ENCODE measurements at regions not wholly inside any gene's neighbourhood (a gene's known extent, or its start where the extent isn't known, plus 50 kb on each side); places are given as distances from the start of the nearest gene placed in this dataset.

DNA sequence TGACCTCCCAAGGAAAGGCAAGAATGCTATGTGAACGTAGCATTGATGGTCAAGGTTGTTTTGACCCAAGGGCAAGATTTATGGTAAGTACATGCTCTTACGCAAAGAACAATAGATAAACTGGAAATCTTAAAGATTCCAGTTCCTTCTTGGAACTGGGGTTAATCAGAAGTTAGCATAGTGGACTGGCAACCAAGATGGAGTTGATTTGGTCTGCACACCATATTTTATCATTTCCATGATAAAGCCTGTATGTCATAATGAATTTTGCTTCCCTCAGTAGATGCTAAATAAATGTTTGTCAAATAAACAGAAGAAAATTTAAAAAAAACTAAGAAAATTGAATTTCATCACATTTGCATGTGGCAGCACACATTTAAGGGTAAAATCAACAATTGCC is 242.4 kb upstream of the MEF2C start:
- no peak overlapping the region for H3K4me3 ChIP-seq (ENCODE audit: low read depth, low read length)
- TF ChIP-seq, protein P1, sequence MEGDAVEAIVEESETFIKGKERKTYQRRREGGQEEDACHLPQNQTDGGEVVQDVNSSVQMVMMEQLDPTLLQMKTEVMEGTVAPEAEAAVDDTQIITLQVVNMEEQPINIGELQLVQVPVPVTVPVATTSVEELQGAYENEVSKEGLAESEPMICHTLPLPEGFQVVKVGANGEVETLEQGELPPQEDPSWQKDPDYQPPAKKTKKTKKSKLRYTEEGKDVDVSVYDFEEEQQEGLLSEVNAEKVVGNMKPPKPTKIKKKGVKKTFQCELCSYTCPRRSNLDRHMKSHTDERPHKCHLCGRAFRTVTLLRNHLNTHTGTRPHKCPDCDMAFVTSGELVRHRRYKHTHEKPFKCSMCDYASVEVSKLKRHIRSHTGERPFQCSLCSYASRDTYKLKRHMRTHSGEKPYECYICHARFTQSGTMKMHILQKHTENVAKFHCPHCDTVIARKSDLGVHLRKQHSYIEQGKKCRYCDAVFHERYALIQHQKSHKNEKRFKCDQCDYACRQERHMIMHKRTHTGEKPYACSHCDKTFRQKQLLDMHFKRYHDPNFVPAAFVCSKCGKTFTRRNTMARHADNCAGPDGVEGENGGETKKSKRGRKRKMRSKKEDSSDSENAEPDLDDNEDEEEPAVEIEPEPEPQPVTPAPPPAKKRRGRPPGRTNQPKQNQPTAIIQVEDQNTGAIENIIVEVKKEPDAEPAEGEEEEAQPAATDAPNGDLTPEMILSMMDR (IDR thresholded peaks at IDR 0.05; ENCODE audit: low read depth, low read length) = no peak
- in situ Hi-C loops (cut with HindIII; ENCODE audit: low sequenced_read_pairs) = no loop called here
- DNase-seq (ENCODE audit: low read depth, low spot score) = no peak

DNA sequence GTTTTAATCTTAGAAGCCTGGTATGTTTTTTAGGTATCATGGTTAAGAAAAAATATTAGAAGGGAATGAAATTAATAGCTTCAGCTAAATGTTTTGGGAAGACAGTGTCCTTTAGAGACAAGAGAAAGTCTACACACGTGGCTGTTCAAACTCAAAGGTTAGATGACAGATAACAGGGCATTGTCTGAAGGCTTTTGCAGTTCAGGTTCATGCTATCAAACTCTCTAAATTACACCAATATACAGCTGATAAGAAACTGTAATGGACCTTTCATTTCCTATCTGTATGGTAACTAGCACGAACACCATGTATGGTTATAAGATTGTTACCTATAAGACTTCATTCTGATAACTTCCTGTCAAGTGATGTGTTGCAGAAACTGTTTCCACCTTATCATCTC is 240.6 kb upstream of the MEF2C start:
- DNase-seq (ENCODE audit: low read depth, low spot score) = no peak
- TF ChIP-seq, protein P1 (IDR thresholded peaks at IDR 0.05; ENCODE audit: low read depth, low read length) = no peak
- H3K4me3 ChIP-seq (ENCODE audit: low read depth, low read length) = no peak overlapping the region
- in situ Hi-C loops (cut with HindIII; ENCODE audit: low sequenced_read_pairs) = no loop called here

DNA sequence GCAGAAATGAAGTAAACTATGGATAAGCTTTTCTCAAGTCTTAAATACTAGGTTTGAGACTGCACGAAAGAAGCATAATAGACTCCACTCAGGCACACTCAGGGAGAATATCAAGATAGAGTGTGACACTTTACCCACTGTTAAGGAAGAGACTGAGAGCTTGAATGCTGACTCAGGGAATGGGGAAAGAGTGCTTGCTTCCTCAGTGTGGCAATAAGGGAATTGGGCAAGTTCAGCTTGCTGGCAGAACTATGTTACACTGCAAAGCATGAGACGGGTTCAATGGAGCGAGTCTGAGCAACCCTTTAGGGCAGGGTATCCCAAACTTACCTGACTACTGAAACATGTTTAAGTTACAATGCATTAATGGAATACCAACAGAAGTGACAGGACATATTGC is 237.7 kb upstream of the MEF2C start:
- no peak for DNase-seq (ENCODE audit: low read depth, low spot score)
- in situ Hi-C loops (cut with HindIII; ENCODE audit: low sequenced_read_pairs) = no loop called here
- H3K4me3 ChIP-seq (ENCODE audit: low read depth, low read length) = no peak overlapping the region
- TF ChIP-seq, protein P1 (IDR thresholded peaks at IDR 0.05; ENCODE audit: low read depth, low read length) = no peak

DNA sequence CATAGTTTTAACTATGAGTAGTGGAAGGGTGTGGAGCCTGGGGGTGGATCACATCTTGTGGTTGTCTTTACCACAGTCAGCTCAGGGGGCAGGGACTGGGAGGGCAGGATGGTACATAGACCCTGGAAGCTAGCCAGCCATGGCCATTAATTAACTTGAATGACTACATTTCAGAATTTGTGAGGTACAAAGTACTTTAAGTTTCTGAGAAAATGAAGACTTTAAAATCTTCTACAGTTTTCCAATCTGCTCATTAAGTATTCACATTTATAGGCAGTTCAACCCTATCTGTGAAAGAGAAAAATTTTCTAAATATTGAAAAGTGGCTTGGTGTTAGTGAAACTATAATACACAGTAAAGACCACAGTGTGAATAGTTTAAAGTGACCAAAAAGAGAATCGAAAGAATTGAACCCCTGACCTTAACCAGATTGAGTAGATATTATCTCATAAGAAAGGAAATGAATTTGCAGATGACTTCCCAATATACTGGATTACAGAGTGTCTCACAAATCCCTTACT is 234.2 kb upstream of the MEF2C start:
- H3K4me3 ChIP-seq (ENCODE audit: low read depth, low read length) = no peak overlapping the region
- in situ Hi-C loops (cut with HindIII; ENCODE audit: low sequenced_read_pairs) = no loop called here
- no peak for DNase-seq (ENCODE audit: low read depth, low spot score)
- TF ChIP-seq, protein P1 (IDR thresholded peaks at IDR 0.05; ENCODE audit: low read depth, low read length) = no peak

DNA sequence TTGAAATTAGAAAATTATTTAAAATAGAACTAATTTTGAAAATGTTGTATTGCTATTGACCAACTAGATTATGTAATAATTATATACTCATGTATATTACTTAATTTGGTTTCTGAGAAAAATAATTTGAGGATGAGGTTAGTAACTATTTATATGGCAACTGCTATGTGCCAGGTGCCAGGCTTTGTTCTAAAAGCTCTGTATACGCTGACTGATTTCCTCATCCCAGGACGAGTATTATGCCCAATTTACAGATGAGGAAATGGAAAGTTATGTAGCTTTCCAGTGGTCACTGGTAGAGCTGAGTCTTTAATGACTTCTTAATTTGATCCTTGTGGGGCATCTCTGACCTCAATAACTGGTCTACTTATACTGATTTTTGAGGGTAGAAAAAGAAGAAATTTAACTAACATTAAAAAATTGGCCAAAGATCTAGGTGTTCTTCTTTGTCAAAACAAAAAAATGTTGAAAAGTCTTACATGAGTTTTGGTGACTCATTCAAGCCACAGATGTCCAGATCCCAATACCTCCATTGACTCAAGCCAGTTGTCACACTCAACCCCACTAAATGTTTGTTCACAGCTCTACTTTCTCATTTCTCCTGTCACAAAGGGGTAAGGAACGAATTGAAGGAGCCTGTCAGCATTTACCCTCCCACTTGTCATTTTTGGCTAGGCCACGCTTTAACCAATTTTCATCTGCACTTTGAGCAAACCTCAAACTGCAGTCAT is 228.1 kb upstream of the MEF2C start:
- no peak overlapping the region for H3K4me3 ChIP-seq (ENCODE audit: low read depth, low read length)
- DNase-seq (ENCODE audit: low read depth, low spot score) = no peak
- in situ Hi-C loops (cut with HindIII; ENCODE audit: low sequenced_read_pairs) = no loop called here
- TF ChIP-seq, protein P1 (IDR thresholded peaks at IDR 0.05; ENCODE audit: low read depth, low read length) = no peak

DNA sequence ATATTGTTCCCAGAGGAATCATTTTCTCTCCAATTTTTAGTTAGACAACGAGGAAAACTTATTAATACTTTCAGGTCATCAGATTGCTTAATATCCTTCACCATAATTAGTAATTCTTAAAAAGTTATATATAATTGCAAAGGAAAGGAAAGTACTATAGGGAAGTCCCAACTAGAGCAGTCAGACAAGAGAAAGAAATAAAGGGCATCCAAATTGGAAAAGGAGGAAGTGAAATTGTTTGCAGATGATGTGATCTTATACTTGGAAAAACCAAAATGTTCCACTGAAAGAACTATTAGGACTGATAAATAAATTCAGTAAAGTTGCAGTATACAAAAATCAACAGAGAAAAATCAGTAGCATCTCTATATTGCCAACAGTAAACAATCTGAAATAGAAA is 223.5 kb upstream of the MEF2C start:
- TF ChIP-seq, protein P1 (IDR thresholded peaks at IDR 0.05; ENCODE audit: low read depth, low read length) = no peak

More for the DNA sequence above, 223.5 kb upstream of the MEF2C start:
- no peak for DNase-seq (ENCODE audit: low read depth, low spot score)
- in situ Hi-C loops (cut with HindIII; ENCODE audit: low sequenced_read_pairs) = no loop called here
- H3K4me3 ChIP-seq (ENCODE audit: low read depth, low read length) = no peak overlapping the region
